A549 (cell line): ENCODE measurements at regions not wholly inside any gene's neighbourhood (a gene's known extent, or its start where the extent isn't known, plus 50 kb on each side); places are given as distances from the start of the nearest gene placed in this dataset.

ENCODE experiments used
- ATAC-seq, 2 experiments: fragments of 200-7000 bp in 1 of 2; fragments of >200 bp in 1 of 2; cut with Nextera tagmentation in 1 of 2; cut with Tn5 transposase in 1 of 2; 3 replicates each; pipeline versions ENCODE4 v1.8.0 to v1.9.1; 2018 to 2020; ENCODE audit warnings: mild to moderate bottlenecking in 1 of 2, moderate library complexity in 1 of 2
- CTCF ChIA-PET: fragments of 300-600 bp; sonication (Branson Sonifier 250); formaldehyde crosslinking; extraction: SDS; loops from one replicate; lab custom pipeline; 2021; ENCODE audit warnings: antibody characterized with exemption, inconsistent platforms; lab: Yijun Ruan, JAX
- POLR2A ChIA-PET: fragments of 350-600 bp; formaldehyde crosslinking; extraction: SDS; loops from one replicate; lab custom pipeline; 2021; ENCODE audit warnings: antibody characterized with exemption, inconsistent platforms; lab: Yijun Ruan, JAX
- DNase-seq, 2 experiments: peaks; one replicate each; pipeline versions ENCODE4 v3.0.0 to v3.0.0-alpha.2; 2011 to 2016; ENCODE audit warnings: low read depth in 1 of 2, low spot score in 1 of 2
- FAIRE-seq: peaks from 2 replicates; lab custom pipeline; 2011; peaks lifted over from hg19 to GRCh38; lab: Jason Lieb, UNC
- H3K27ac ChIP-seq, 2 experiments: fragments of >200 bp; sonication (Bioruptor Twin); formaldehyde crosslinking; 3 replicates each; pipeline ENCODE4 v1.5.1; 2016 to 2017
- H3K4me1 ChIP-seq: fragments of >200 bp; sonication (Bioruptor Twin); formaldehyde crosslinking; 3 replicates; pipeline ENCODE4 v1.6.1; 2016
- H3K4me2 ChIP-seq: fragments of >200 bp; sonication (Bioruptor Twin); formaldehyde crosslinking; 3 replicates; pipeline ENCODE4 v1.6.1; 2016
- H3K4me3 ChIP-seq: fragments of >200 bp; sonication (Bioruptor Twin); formaldehyde crosslinking; 3 replicates; pipeline ENCODE4 v1.5.1; 2016
- H3K9me3 ChIP-seq: fragments of >200 bp; sonication (Bioruptor Twin); formaldehyde crosslinking; 3 replicates; pipeline ENCODE4 v1.6.1; 2016
- ATOH8 ChIP-seq: fragments of 250-450 bp; sonication (Bioruptor Pico); IDR thresholded peaks from 2 replicates; pipeline ENCODE4 v1.5.0; 2020; ENCODE audit warnings: low read depth, mild to moderate bottlenecking, moderate library complexity
- CEBPB ChIP-seq, 2 experiments: fragments of >200 bp in 1 of 2; sonication (Bioruptor Twin) in 1 of 2; formaldehyde crosslinking in 1 of 2; IDR thresholded peaks; 2 replicates each; pipeline ENCODE4 v1.6.1; 2012 to 2016
- E2F6 ChIP-seq: IDR thresholded peaks from 2 replicates; pipeline ENCODE4 v1.6.1; 2012; ENCODE audit warnings: low read depth, borderline replicate concordance
- EHF ChIP-seq: fragments of 250-450 bp; sonication (Bioruptor Pico); IDR thresholded peaks from 2 replicates; pipeline ENCODE4 v1.5.0; 2020; ENCODE audit warnings: mild to moderate bottlenecking
- EHMT2 ChIP-seq: fragments of 200-600 bp; sonication (generic); IDR thresholded peaks from 2 replicates; pipeline ENCODE4 v1.6.1; 2016; ENCODE audit warnings: antibody characterized with exemption, low read depth, mild to moderate bottlenecking, moderate library complexity
- EP300 ChIP-seq, 2 experiments: fragments of >200 bp; sonication (Bioruptor Twin); formaldehyde crosslinking; IDR thresholded peaks; 2 replicates in 1 of 2; 3 replicates in 1 of 2; pipeline ENCODE4 v1.6.1; 2016 to 2017
- ESRRA ChIP-seq: fragments of 150-350 bp; IDR thresholded peaks from 2 replicates; pipeline ENCODE4 v1.6.1; 2014; ENCODE audit warnings: mild to moderate bottlenecking, low read length, borderline replicate concordance
- FOSB ChIP-seq: fragments of 250-450 bp; sonication (Bioruptor Pico); IDR thresholded peaks from 2 replicates; pipeline ENCODE4 v1.5.0; 2020; ENCODE audit warnings: mild to moderate bottlenecking, moderate library complexity
- FOSL2 ChIP-seq, 2 experiments: fragments of 450-650 bp in 1 of 2; fragments of >200 bp in 1 of 2; sonication (Bioruptor Twin) in 1 of 2; formaldehyde crosslinking; IDR thresholded peaks; 2 replicates each; pipeline versions ENCODE4 v1.5.0 to v1.6.1; 2016 to 2020; ENCODE audit warnings: mild to moderate bottlenecking in 1 of 2, moderate library complexity in 1 of 2
- FOXS1 ChIP-seq: fragments of 250-450 bp; sonication (Bioruptor Pico); IDR thresholded peaks from 2 replicates; pipeline ENCODE4 v1.5.0; 2020; ENCODE audit warnings: mild to moderate bottlenecking, moderate library complexity
- GATA3 ChIP-seq: IDR thresholded peaks from 2 replicates; pipeline ENCODE4 v1.6.1; 2012; ENCODE audit warnings: borderline replicate concordance
- HDAC2 ChIP-seq: fragments of 200-600 bp; sonication (generic); IDR thresholded peaks from 2 replicates; pipeline ENCODE4 v1.6.1; 2016
- HES2 ChIP-seq: fragments of >200 bp; sonication (Bioruptor Twin); formaldehyde crosslinking; IDR thresholded peaks from 2 replicates; pipeline ENCODE4 v1.6.1; 2016
- HOXB13 ChIP-seq: fragments of 250-450 bp; sonication (Bioruptor Pico); IDR thresholded peaks from 2 replicates; pipeline ENCODE4 v1.5.0; 2020; ENCODE audit warnings: low read depth, mild to moderate bottlenecking, moderate library complexity
- HOXB5 ChIP-seq: fragments of 250-450 bp; sonication (Bioruptor Pico); IDR thresholded peaks from 2 replicates; pipeline ENCODE4 v1.5.0; 2020; ENCODE audit warnings: mild to moderate bottlenecking, moderate library complexity
- JUN ChIP-seq, 2 experiments: fragments of >200 bp; sonication (Bioruptor Twin); formaldehyde crosslinking; IDR thresholded peaks; 2 replicates in 1 of 2; 3 replicates in 1 of 2; pipeline ENCODE4 v1.6.1; 2016 to 2017
- KDM1A ChIP-seq: fragments of 200-600 bp; sonication (generic); IDR thresholded peaks from 2 replicates; pipeline ENCODE4 v1.6.1; 2016; ENCODE audit warnings: low read depth, mild to moderate bottlenecking
- KDM5A ChIP-seq: fragments of 200-600 bp; sonication (generic); IDR thresholded peaks from 2 replicates; pipeline ENCODE4 v1.6.1; 2016; ENCODE audit warnings: antibody characterized with exemption, mild to moderate bottlenecking
- PHF8 ChIP-seq: fragments of 200-600 bp; sonication (generic); IDR thresholded peaks from 2 replicates; pipeline ENCODE4 v1.6.1; 2016; ENCODE audit warnings: low read depth, mild to moderate bottlenecking, antibody characterized with exemption, moderate library complexity, borderline replicate concordance
- POLR2AphosphoS2 ChIP-seq: conservative IDR thresholded peaks from 2 replicates; pipeline ENCODE4 v1.6.1; 2012; ENCODE audit warnings: low read length, improper control_type of control experiment, inconsistent platforms
- RARB ChIP-seq: fragments of 250-450 bp; sonication (Bioruptor Pico); IDR thresholded peaks from 2 replicates; pipeline ENCODE4 v1.8.0; 2021; ENCODE audit warnings: mild to moderate bottlenecking, moderate library complexity
- REST ChIP-seq: fragments of 200-600 bp; sonication (generic); IDR thresholded peaks from 2 replicates; pipeline ENCODE4 v1.6.1; 2016; ENCODE audit warnings: antibody characterized with exemption, mild to moderate bottlenecking, moderate library complexity
- RFX5 ChIP-seq: fragments of 450-650 bp; IDR thresholded peaks from 2 replicates; pipeline ENCODE4 v1.7.1; 2014; ENCODE audit warnings: antibody characterized with exemption, mild to moderate bottlenecking, moderate library complexity
- SMC3 ChIP-seq: fragments of >200 bp; sonication (Bioruptor Twin); formaldehyde crosslinking; IDR thresholded peaks from 3 replicates; pipeline ENCODE4 v1.6.1; 2018; ENCODE audit warnings: inconsistent platforms
- SREBF2 ChIP-seq: fragments of 450-650 bp; IDR thresholded peaks from 2 replicates; pipeline ENCODE4 v1.6.1; 2014; ENCODE audit warnings: mild to moderate bottlenecking, moderate library complexity
- TFCP2L1 ChIP-seq: fragments of 250-450 bp; sonication (Bioruptor Pico); IDR thresholded peaks from 2 replicates; pipeline ENCODE4 v1.5.0; 2021; ENCODE audit warnings: mild to moderate bottlenecking
- TP53 ChIP-seq: fragments of 250-450 bp; sonication (Bioruptor Pico); IDR thresholded peaks from 2 replicates; pipeline ENCODE4 v1.5.0; 2021; ENCODE audit warnings: mild to moderate bottlenecking, moderate library complexity
- ZC3H11A ChIP-seq: fragments of 450-650 bp; IDR thresholded peaks from 2 replicates; pipeline ENCODE4 v1.6.1; 2014; ENCODE audit warnings: antibody characterized with exemption, mild to moderate bottlenecking
- ZNF302 ChIP-seq: fragments of 250-450 bp; sonication (Bioruptor Pico); IDR thresholded peaks from 2 replicates; pipeline ENCODE4 v1.9.0; 2021; ENCODE audit warnings: inconsistent platforms, mild to moderate bottlenecking, moderate library complexity
- WGBS: methylation state at CpG from one replicate; pipeline ENCODE4 v1.1.6; 2017; ENCODE audit errors: missing lambda C conversion rate; 5-methylcytosine and 5-hydroxymethylcytosine counted together

- DNase-seq, result peak; percentile 43 to 53
- H3K4me3 ChIP-seq, result no peak overlapping the region
- no peak for TF ChIP-seq KDM5A
- TF ChIP-seq TFCP2L1 (CRISPR knock-in tag), result no peak
- TF ChIP-seq ZC3H11A, result no peak
- peak; percentile 31; the same call in 1 of the 2 replicates for TF ChIP-seq FOSL2 (IDR thresholded peaks at IDR 0.05)
- TF ChIP-seq FOSL2 (CRISPR knock-in tag; IDR thresholded peaks at IDR 0.05), result peak; percentile 33; the same call in 1 of the 2 replicates
- no peak for TF ChIP-seq ATOH8 (CRISPR knock-in tag)
- TF ChIP-seq HDAC2, result no peak
- no peak for TF ChIP-seq RFX5
- TF ChIP-seq HES2, result no peak
- TF ChIP-seq, all 56 proteins: peak for 1
- CTCF ChIA-PET, result interaction anchor here (1.0 to 1.4 kb wide), 2 partner anchors 11 to 59 kb away, joined by 3 to 4 read pairs; no protein-coding TSS in a partner anchor
- Histone ChIP-seq H3K4me1 (peaks cover 18% of the 10 kb centered on the region), H3K27ac (peak overlapping the region; percentile 40 to 51; a peak in 4 of 6 replicates), H3K9me3 (no peaks in the 10 kb centered on the region), H3K4me2 (peak overlapping the region; percentile 33)
- POLR2A ChIA-PET, result no interaction called here
- FAIRE-seq, result no peak
- ATAC-seq, result peak; percentile 63 to 65; a peak in 4 of 6 replicates
- 29% methylated on average over 6 of the region's 6 CpGs for WGBS
Observed at GRCh38 chr5:56534102-56534829, 281.1 kb upstream of the MAP3K1 start.

GRCh38 chr5:56532466-56532865, 282.9 kb upstream of the MAP3K1 start:
- H3K27ac ChIP-seq, result no peak overlapping the region
- whole genome bisulfite sequencing, result 44% methylated on average over 3 of the region's 3 CpGs
- POLR2A ChIA-PET, result no interaction called here
- no peak for ATAC-seq
- no peak overlapping the region for H3K4me3 ChIP-seq
- TF ChIP-seq GATA3 (no peak), HOXB13 (CRISPR knock-in tag) (no peak), HES2 (no peak), TP53 (CRISPR knock-in tag) (no peak), RFX5 (no peak), SREBF2 (no peak), JUN (IDR thresholded peaks at IDR 0.05) (no peak), CEBPB (IDR thresholded peaks at IDR 0.05) (no peak), KDM1A (no peak), PHF8 (no peak), EHF (no peak)
- TF ChIP-seq, all 56 proteins: peak for 0
- Histone ChIP-seq H3K9me3 (no peaks in the 10 kb centered on the region), H3K4me2 (no peak overlapping the region), H3K4me1 (peaks cover 18% of the 10 kb centered on the region)
- CTCF ChIA-PET, result interaction anchor here (0.7 to 1.0 kb wide), 3 partner anchors 9 to 306 kb away, joined by 3 read pairs; no protein-coding TSS in a partner anchor
- FAIRE-seq (no peak), DNase-seq (no peak)

- 62% methylated on average over 2 of the region's 2 CpGs for WGBS
- FAIRE-seq (no peak), DNase-seq (no peak), ATAC-seq (no peak)
- Histone ChIP-seq H3K4me2 (no peak overlapping the region), H3K4me3 (no peak overlapping the region), H3K4me1 (peaks cover 22% of the 10 kb centered on the region), H3K27ac (no peak overlapping the region), H3K9me3 (no peaks in the 10 kb centered on the region)
- POLR2A ChIA-PET, result no interaction called here
- CTCF ChIA-PET, result no interaction called here
- TF ChIP-seq HDAC2 (no peak), KDM1A (no peak), HOXB5 (CRISPR knock-in tag) (no peak), EHMT2 (no peak), E2F6 (no peak), ESRRA (no peak), ZNF302 (no peak), FOXS1 (CRISPR knock-in tag) (no peak), POLR2AphosphoS2 (no peak), GATA3 (no peak), SMC3 (no peak), SREBF2 (no peak), RARB (no peak), REST (no peak), EP300 (IDR thresholded peaks at IDR 0.05) (no peak), JUN (IDR thresholded peaks at IDR 0.05) (no peak), FOSB (CRISPR knock-in tag) (no peak)
Observed at GRCh38 chr5:56530626-56531138, 284.7 kb upstream of the MAP3K1 start.
